Left ventricle myocardium superior (tissue), 1 donor: ENCODE measurements at regions not wholly inside any gene's neighbourhood (a gene's known extent, or its start where the extent isn't known, plus 50 kb on each side); places are given as distances from the start of the nearest gene placed in this dataset.

ENCODE experiments used
- ATAC-seq: fragments of 200-7000 bp; cut with Tn5 transposase; one replicate; pipeline ENCODE4 v1.9.1; 2020; ENCODE audit warnings: mild to moderate bottlenecking, moderate library complexity
- DNase-seq: peaks from one replicate; pipeline ENCODE4 v3.0.0-alpha.2; 2020
- intact Hi-C: fragments of 100-400 bp; cut with micrococcal nuclease; formaldehyde crosslinking; loops from one replicate; pipeline ENCODE4 v1.11.0; 2022
- donor health status: DM: no; HTN: yes; CAD: no; lungs with severe emphysema.

DNA sequence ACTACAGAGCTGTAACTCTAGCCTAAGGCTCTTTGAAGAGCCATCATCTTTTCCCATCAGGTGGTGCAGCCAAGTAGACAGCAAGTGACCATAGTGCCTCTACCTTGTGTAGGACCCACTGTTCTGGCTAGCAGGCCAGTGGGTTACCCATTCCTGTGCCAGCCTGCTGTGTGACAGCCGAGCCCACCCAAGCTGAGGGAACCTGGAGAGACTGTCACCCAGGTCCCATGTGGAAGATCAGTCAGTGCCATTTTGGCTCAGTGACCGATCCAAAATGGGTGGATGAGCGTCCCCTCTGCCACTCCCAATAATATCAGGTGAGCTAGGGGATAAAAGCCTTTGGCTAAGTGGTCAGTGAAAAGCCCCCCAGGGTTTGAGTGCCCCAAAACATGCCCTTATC lies 417.9 kb downstream of the MATN1 start:
- DNase-seq (no peak), ATAC-seq (no peak)

GRCh38 chr1:30305061-30305460 lies 418.3 kb downstream of the MATN1 start:
- no peak for ATAC-seq
- DNase-seq, result no peak
- intact Hi-C loops, result no loop called here

More for the DNA sequence above, 417.9 kb downstream of the MATN1 start:
- intact Hi-C loops, result no loop called here

DNA sequence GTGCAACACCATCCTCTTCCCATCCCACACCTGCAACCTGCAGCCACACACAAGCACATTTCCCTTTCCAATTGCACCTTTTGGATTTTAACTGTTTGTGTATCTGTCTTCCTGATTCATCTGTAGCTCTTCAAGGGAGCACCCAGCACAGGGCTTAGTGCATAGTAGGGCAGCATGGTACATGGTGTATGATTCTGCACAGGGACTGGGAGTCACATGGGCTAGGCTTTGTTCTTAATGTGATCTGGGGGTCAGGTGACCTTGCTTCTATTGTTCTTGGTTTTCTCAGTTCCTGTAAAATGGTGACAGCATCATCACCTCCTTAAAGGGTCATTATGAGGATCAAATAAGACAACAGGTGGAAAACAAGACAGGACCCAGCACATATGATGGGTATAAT lies 419.3 kb downstream of the MATN1 start:
- DNase-seq (no peak), ATAC-seq (no peak)
- intact Hi-C loops, result no loop called here

- no peak for ATAC-seq
- intact Hi-C loops, result no loop called here
- DNase-seq, result no peak
These were observed 420.0 kb downstream of the MATN1 start for GRCh38 chr1:30303387-30303786.

GRCh38 chr1:30302858-30303257 lies 420.5 kb downstream of the MATN1 start:
- ATAC-seq (no peak), DNase-seq (no peak)
- intact Hi-C loops, result no loop called here

GRCh38 chr1:30300669-30301068 lies 422.7 kb downstream of the MATN1 start:
- DNase-seq, result no peak
- intact Hi-C loops, result no loop called here
- no peak for ATAC-seq

DNA sequence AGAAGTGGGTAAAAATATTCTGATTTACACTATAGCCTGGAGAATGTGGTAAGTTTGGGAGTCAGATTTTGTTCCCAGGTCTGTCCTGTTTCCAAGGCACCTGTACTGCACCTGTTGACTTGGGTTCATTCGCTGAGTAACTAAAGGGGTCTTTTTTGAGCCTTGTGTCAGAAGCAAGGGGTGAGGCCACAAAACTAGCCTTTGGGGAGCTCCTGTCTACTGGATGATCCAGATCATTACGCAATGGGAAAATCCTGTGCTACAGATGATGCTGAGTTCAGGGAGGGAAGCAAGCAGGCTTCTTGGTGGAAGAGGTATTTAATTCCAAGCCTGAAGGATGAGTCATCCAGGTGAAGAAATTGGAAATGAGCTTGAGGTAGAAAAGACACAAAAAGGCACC lies 424.0 kb downstream of the MATN1 start:
- ATAC-seq, result no peak
- no peak for DNase-seq
- intact Hi-C loops, result no loop called here

DNA sequence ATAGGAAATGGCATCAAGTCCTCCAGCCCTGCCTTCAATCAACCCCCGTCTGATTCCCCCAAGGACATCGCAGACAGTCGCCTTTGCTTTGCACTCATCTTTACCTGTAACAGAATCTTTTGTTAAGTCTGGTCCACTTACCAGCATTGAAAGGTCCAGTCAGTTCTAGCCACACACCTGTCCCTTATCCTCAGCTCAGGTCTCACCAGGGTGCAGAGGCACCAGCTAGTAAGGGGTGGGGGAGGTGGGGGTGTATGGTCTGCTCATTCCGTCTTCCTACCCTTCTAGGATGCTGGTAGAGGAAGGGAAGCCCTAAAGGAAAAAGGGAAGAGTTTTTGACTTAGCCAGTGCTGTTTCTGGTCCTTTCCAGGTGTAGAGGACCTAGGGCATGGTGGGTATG lies 427.7 kb downstream of the MATN1 start:
- no peak for ATAC-seq
- intact Hi-C loops, result no loop called here
- no peak for DNase-seq

DNA sequence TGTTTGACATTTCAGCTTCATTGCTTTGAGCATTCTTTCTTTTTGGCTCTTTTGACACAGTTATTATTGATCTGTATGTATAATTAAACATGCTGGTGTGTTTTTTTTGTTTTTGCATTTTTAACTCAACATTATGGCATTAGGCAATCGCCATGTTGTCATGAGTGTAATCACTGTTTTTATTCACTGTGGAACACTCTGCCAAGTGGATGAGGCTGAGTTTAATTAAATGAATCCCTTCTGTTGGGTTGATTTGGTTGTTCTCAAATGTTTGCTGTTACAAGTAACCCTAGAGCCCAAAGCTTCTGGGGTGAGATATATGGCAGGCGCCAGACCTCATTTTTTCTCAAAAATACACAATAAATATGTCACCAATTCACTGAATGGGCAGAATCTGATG lies 428.1 kb downstream of the MATN1 start:
- DNase-seq, result no peak

GRCh38 chr1:30294508-30294907 lies 428.9 kb downstream of the MATN1 start:
- ATAC-seq (no peak), DNase-seq (no peak)
- intact Hi-C loops, result no loop called here

More for the DNA sequence above, 428.1 kb downstream of the MATN1 start:
- intact Hi-C loops, result no loop called here
- ATAC-seq, result no peak

DNA sequence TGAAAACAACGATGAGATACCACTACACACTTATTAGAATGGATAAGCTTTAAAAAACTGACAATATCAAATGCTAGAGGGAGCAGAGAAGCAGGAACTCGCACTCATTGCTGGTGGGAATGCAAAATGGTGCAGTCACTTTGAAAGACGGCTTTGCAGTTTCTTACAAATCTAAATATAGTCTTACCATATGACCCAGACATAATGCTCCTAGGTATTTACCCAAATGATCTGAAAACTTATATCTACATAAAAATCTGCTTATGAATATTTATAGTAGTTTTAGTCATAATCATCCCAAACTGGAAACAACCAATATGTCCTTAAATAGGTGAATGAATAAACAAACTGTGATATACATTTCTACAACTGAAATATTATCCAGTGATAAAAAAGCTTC lies 430.9 kb downstream of the MATN1 start:
- intact Hi-C loops, result no loop called here
- ATAC-seq (no peak), DNase-seq (no peak)

DNA sequence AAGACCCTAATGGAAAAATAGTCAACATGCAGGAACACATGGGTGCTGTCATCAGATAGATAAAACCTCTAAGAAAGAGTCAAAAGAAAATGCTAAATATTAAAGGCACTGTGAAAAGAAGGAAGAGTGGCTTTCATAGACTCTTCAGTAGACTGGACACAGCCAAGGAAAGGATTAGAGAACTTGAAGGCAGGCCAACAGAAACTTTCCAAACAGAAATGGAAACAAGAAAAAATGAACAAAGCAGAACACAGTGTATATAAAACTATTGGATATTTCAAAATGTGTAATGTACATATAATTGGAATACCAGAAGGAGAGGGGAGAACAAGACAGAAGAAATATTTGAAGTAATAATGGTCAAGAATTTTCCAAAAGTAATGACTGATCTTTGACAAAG lies 431.9 kb downstream of the MATN1 start:
- intact Hi-C loops, result no loop called here
- no peak for ATAC-seq
- DNase-seq, result no peak

- no peak for ATAC-seq
- intact Hi-C loops, result no loop called here
- no peak for DNase-seq
These were observed 432.8 kb downstream of the MATN1 start for GRCh38 chr1:30290581-30290980.

DNA sequence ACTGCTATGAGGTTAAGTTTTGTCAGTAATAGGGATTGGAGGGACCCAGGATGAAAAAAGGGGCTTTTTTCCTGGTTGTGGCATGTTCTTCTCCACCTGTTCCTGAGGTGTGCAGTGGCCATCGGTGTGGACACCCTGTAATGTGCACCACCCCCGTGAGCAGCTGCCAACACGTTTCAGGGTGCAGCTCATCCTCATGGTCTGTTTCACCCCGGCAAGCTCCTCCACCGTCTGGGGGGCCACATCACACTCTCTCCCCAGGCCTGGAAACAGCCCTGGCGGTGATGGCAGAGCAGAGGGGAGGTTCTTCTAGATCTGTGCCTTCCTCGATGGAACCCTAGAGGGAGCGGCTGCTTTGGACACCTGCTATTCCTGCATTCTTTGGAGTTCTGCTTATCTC lies 435.4 kb downstream of the MATN1 start:
- DNase-seq (no peak), ATAC-seq (no peak)
- intact Hi-C loops, result no loop called here

- DNase-seq, result no peak
- intact Hi-C loops, result no loop called here
- ATAC-seq, result peak; percentile 65
These were observed 436.2 kb downstream of the MATN1 start for GRCh38 chr1:30286988-30287839.

GRCh38 chr1:30286241-30286987 lies 437.0 kb downstream of the MATN1 start:
- intact Hi-C loops, result no loop called here
- ATAC-seq (peak; percentile 33), DNase-seq (no peak)

DNA sequence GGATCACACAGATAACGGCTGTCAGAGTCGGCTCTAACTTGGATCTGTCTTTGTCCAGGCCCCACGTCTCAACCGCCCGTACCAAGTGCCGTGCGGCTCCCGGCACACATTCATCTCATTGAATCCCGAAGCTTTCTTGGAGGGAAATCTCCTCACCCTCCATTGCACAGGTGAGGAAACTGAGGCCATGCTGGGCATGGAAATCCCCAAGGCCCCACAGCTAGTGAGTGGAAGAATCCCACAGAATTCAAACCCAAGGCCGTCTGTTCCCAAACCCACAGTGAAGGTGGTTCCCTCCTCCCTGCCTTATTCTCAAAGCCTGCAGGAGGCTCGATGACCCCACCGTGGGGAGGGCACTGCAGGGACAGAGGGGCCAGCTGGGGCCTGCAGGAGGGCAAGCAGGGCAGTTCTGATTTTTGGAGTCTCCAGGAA lies 437.9 kb downstream of the MATN1 start:
- ATAC-seq (no peak), DNase-seq (no peak)
- intact Hi-C loops, result no loop called here

- intact Hi-C loops, result no loop called here
- no peak for DNase-seq
- no peak for ATAC-seq
These were observed 438.5 kb downstream of the MATN1 start for GRCh38 chr1:30284728-30285475.

DNA sequence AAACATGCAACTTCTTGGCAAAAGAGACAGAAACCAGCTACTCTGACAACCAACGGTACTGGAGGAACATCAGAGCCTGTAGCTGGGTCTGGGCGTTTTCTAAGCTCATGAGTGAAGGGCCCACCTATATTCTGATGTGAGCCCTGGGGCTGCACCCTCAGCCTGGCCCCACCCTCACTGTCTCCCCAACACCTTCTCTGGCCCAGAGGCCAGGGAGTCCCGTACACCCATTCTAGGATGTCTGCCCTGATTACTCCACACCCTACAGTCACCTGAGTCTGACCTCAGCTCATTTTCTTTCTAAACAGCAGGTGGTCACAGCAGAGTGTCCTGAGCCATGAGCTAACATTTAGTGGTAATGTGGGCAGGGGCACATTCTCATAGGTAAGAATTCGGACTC lies 439.2 kb downstream of the MATN1 start:
- no peak for DNase-seq
- ATAC-seq, result no peak
- intact Hi-C loops, result no loop called here
